Uterus (tissue), 2 donors: ENCODE measurements at regions not wholly inside any gene's neighbourhood (a gene's known extent, or its start where the extent isn't known, plus 50 kb on each side); places are given as distances from the start of the nearest gene placed in this dataset.

Experiments used
- POLR2A ChIP-seq, 2 donors: fragments of 450-650 bp; IDR thresholded peaks; one replicate each; pipeline ENCODE4 v1.6.1; 2016; ENCODE audit warnings: antibody characterized with exemption in 2 of 2, mild to moderate bottlenecking in 1 of 2, moderate library complexity in 1 of 2
- TF ChIP-seq, protein P1 (sequence below), 4 experiments: fragments of 200-600 bp in 2 of 4; fragments of 450-650 bp in 2 of 4; sonication (generic) in 2 of 4; IDR thresholded peaks; one replicate each; pipeline ENCODE4 v1.5.1; 2016 to 2019; ENCODE audit warnings: antibody characterized with exemption in 4 of 4, mild to moderate bottlenecking in 2 of 4, moderate library complexity in 1 of 4

DNA sequence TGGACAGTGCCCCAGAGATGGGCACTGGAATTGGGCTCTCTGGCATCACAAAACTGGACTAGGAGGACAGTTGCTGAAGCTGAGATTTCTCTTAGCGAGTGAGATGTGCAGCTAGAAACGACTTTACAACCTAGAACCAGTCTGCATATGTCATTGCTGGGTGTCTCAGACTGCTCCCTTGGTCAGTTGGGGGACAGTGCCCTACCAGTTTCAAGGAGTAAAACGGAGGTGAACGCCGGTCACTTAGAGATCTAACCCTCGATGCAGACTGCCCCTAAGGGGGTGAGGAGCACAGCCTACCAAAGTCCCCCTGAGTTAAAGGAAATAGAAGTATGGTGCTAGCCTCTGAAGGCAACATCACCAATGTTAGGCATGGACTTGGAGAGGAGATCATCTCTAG lies 704.4 kb upstream of the CDH9 start:
- TF ChIP-seq, protein P1, sequence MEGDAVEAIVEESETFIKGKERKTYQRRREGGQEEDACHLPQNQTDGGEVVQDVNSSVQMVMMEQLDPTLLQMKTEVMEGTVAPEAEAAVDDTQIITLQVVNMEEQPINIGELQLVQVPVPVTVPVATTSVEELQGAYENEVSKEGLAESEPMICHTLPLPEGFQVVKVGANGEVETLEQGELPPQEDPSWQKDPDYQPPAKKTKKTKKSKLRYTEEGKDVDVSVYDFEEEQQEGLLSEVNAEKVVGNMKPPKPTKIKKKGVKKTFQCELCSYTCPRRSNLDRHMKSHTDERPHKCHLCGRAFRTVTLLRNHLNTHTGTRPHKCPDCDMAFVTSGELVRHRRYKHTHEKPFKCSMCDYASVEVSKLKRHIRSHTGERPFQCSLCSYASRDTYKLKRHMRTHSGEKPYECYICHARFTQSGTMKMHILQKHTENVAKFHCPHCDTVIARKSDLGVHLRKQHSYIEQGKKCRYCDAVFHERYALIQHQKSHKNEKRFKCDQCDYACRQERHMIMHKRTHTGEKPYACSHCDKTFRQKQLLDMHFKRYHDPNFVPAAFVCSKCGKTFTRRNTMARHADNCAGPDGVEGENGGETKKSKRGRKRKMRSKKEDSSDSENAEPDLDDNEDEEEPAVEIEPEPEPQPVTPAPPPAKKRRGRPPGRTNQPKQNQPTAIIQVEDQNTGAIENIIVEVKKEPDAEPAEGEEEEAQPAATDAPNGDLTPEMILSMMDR (IDR thresholded peaks at IDR 0.05) = no peak
- TF ChIP-seq POLR2A (IDR thresholded peaks at IDR 0.05) = no peak
